ENCODE measurements at regions not wholly inside any gene's neighbourhood (a gene's known extent, or its start where the extent isn't known, plus 50 kb on each side); places are given as distances from the start of the nearest gene placed in this dataset.

DNA sequence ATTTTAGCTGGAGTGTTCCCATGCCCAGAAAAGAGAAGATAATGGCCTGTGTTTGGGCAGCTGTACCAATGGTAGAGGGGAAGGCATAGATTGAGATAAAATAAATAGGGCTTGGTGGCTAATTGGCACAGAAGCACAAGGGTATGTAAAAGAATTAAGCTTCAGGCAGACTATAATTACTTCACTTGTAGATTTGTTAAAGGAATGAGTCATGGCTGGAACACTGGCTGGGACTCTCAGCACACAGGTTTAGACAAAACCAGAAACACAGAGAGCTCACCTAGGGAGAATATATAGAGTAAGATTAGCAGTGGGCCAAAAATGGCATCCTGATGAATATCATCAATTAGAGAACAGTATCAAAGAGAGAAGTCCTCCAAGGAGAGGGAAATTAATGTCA, 198.3 kb upstream of the FIGN start:
- TF ChIP-seq TEAD4 (IDR thresholded peaks at IDR 0.05) (no peak), REST (IDR thresholded peaks at IDR 0.05; ENCODE audit: low read depth) (no peak), EGR1 (IDR thresholded peaks at IDR 0.05) (no peak), TCF12 (IDR thresholded peaks at IDR 0.05; ENCODE audit: low read depth) (no peak), RAD21 (IDR thresholded peaks at IDR 0.05; ENCODE audit: low read depth) (no peak), CREB1 (IDR thresholded peaks at IDR 0.05; ENCODE audit: low read depth) (no peak), EP300 (IDR thresholded peaks at IDR 0.05; ENCODE audit: borderline replicate concordance) (no peak), NFIC (IDR thresholded peaks at IDR 0.05) (no peak)

Measured in Ishikawa (cell line).